SK-N-MC (cell line): ENCODE measurements at regions not wholly inside any gene's neighbourhood (a gene's known extent, or its start where the extent isn't known, plus 50 kb on each side); places are given as distances from the start of the nearest gene placed in this dataset.

Experiments
- EZH2 ChIP-seq: fragments of 200-600 bp; sonication (generic); IDR thresholded peaks from one replicate; pipeline ENCODE4 v1.6.1; 2017; ENCODE audit warnings: antibody characterized with exemption
- POLR2AphosphoS5 ChIP-seq: IDR thresholded peaks from 2 replicates; pipeline ENCODE4 v1.6.1; 2012; ENCODE audit warnings: mild to moderate bottlenecking, low read depth, low read length, borderline replicate concordance

- no peak for TF ChIP-seq EZH2
- no peak for TF ChIP-seq POLR2AphosphoS5
Observed at GRCh38 chr9:24333629-24334028, 212.1 kb downstream of the IZUMO3 start.
